Psoas muscle (tissue), 7 donors: ENCODE measurements at regions not wholly inside any gene's neighbourhood (a gene's known extent, or its start where the extent isn't known, plus 50 kb on each side); places are given as distances from the start of the nearest gene placed in this dataset.

Experiments
- ATAC-seq, 4 donors: fragments of 200-7000 bp; cut with Tn5 transposase; one replicate each; pipeline ENCODE4 v1.9.1; 2020; ENCODE audit warnings: moderate library complexity in 3 of 4, mild to moderate bottlenecking in 2 of 4
- DNase-seq, 2 donors: peaks; one replicate each; pipeline ENCODE4 v3.0.0-alpha.2; 2020
- H3K27ac ChIP-seq: fragments of 200-600 bp; one replicate; pipeline ENCODE4 v1.8.0; 2022
- H3K27me3 ChIP-seq, 3 donors: fragments of 200-600 bp in 1 of 3; one replicate each; pipeline versions ENCODE4 v1.6.1 to v1.8.0; 2013 to 2022; ENCODE audit warnings: low read length in 2 of 3, mild to moderate bottlenecking in 2 of 3, moderate library complexity in 1 of 3; ENCODE audit not compliant: insufficient read depth in 3 of 3
- H3K36me3 ChIP-seq, 2 donors: fragments of 200-600 bp in 1 of 2; one replicate each; pipeline versions ENCODE4 v1.6.1 to v1.8.0; 2013 to 2022; ENCODE audit warnings: low read depth in 1 of 2, mild to moderate bottlenecking in 1 of 2, moderate library complexity in 1 of 2; ENCODE audit not compliant: insufficient read depth in 1 of 2
- H3K4me1 ChIP-seq: fragments of 200-600 bp; one replicate; pipeline ENCODE4 v1.8.0; 2022
- H3K4me3 ChIP-seq: fragments of 200-600 bp; one replicate; pipeline ENCODE4 v1.8.0; 2022; ENCODE audit warnings: mild to moderate bottlenecking
- H3K9me3 ChIP-seq: fragments of 200-600 bp; one replicate; pipeline ENCODE4 v1.8.0; 2022
- CTCF ChIP-seq: fragments of 200-600 bp; IDR thresholded peaks from one replicate; pipeline ENCODE4 v1.8.0; 2022; ENCODE audit warnings: antibody characterized with exemption
- WGBS, 3 donors: extraction: QIAGEN DNeasy Blood & Tissue Kit; methylation state at CpG; one replicate each; pipeline versions ENCODE4 v1.1.6 to v1.1.7; 2013; 5-methylcytosine and 5-hydroxymethylcytosine counted together
- intact Hi-C, 2 donors: fragments of 100-400 bp; cut with DNase I; formaldehyde crosslinking; loops; one replicate each; pipeline versions ENCODE4 v1.11.0 to v1.14.2; 2022
- donor health status: healthy with polysubstance abuse.
- donor health status: DM: no; HTN: no; CAD: no; lungs with moderate emphysema.
- donor health status: Bipolar disorder and iron deficiency.
- donor health status: healthy.
- donor health status: DM: yes; HTN: yes; CAD: no.
- donor health status: DM: no; HTN: no; CAD: no.
- donor health status: DM: yes; HTN: yes; CAD: no.

- no peaks in the 10 kb centered on the region for H3K9me3 ChIP-seq
- intact Hi-C loops = no loop called here
- H3K4me3 ChIP-seq = no peak overlapping the region
- no peaks in the 10 kb centered on the region for H3K36me3 ChIP-seq
- H3K4me1 ChIP-seq = no peaks in the 10 kb centered on the region
- H3K27me3 ChIP-seq = peaks cover 0 to 14% (median 4%) of the 10 kb centered on the region in 3 donors
- WGBS, 3 donors = 73 to 78% (median 77%) methylated on average over 9 of the region's 9 CpGs
- no peak for ATAC-seq
- TF ChIP-seq CTCF = no peak
- DNase-seq = no peak
- H3K27ac ChIP-seq = no peak overlapping the region
Measured at GRCh38 chr6:167226791-167227190, 64.3 kb upstream of the UNC93A start.

GRCh38 chr6:167227984-167228383 is 63.1 kb upstream of the UNC93A start:
- Histone ChIP-seq H3K27ac (no peak overlapping the region), H3K27me3 (peaks cover 1 to 14% (median 4%) of the 10 kb centered on the region in 3 donors), H3K4me1 (no peaks in the 10 kb centered on the region), H3K4me3 (no peak overlapping the region), H3K9me3 (no peaks in the 10 kb centered on the region), H3K36me3 (no peaks in the 10 kb centered on the region)
- TF ChIP-seq CTCF = no peak
- DNase-seq = no peak
- 74 to 79% (median 74%) methylated on average over 7 of the region's 7 CpGs for WGBS, 3 donors
- intact Hi-C loops = no loop called here
- no peak for ATAC-seq

- intact Hi-C loops = no loop called here
- DNase-seq (no peak), ATAC-seq (no peak)
- Histone ChIP-seq H3K27me3 (peaks cover 2 to 14% (median 4%) of the 10 kb centered on the region in 3 donors), H3K36me3 (no peaks in the 10 kb centered on the region), H3K4me3 (no peak overlapping the region), H3K4me1 (no peaks in the 10 kb centered on the region), H3K9me3 (no peaks in the 10 kb centered on the region), H3K27ac (no peak overlapping the region)
- no peak for TF ChIP-seq CTCF
- WGBS, 3 donors = 55 to 63% (median 59%) methylated on average over 4 of the region's 4 CpGs
Measured at GRCh38 chr6:167229586-167229985, 61.5 kb upstream of the UNC93A start.

GRCh38 chr6:167230288-167230687 is 60.8 kb upstream of the UNC93A start:
- no peaks in the 10 kb centered on the region for H3K9me3 ChIP-seq
- ATAC-seq = no peak
- intact Hi-C loops = no loop called here
- no peak for DNase-seq
- TF ChIP-seq CTCF = no peak
- H3K4me1 ChIP-seq = no peaks in the 10 kb centered on the region
- H3K27ac ChIP-seq = no peak overlapping the region
- no peaks in the 10 kb centered on the region for H3K36me3 ChIP-seq
- H3K27me3 ChIP-seq = peaks cover 4 to 15% (median 5%) of the 10 kb centered on the region in 3 donors
- H3K4me3 ChIP-seq = no peak overlapping the region

- Histone ChIP-seq H3K4me1 (no peaks in the 10 kb centered on the region), H3K36me3 (no peaks in the 10 kb centered on the region), H3K9me3 (no peaks in the 10 kb centered on the region), H3K27me3 (peaks cover 4 to 17% (median 6%) of the 10 kb centered on the region in 3 donors), H3K27ac (no peak overlapping the region), H3K4me3 (no peak overlapping the region)
- DNase-seq (no peak), ATAC-seq (no peak)
- TF ChIP-seq CTCF = no peak
- WGBS, 3 donors = 59 to 73% (median 64%) methylated on average over 3 of the region's 3 CpGs
- intact Hi-C loops = no loop called here
Measured at GRCh38 chr6:167232356-167232755, 58.8 kb upstream of the UNC93A start.
